Omental fat pad (tissue), 3 donors: ENCODE measurements at regions not wholly inside any gene's neighbourhood (a gene's known extent, or its start where the extent isn't known, plus 50 kb on each side); places are given as distances from the start of the nearest gene placed in this dataset.

Experiments used
- ATAC-seq: fragments of 150-250 bp; one replicate; pipeline ENCODE4 v1.9.1; 2016; ENCODE audit warnings: mild to moderate bottlenecking, moderate library complexity; ENCODE audit not compliant: low FRiP score
- DNase-seq: peaks from one replicate; pipeline ENCODE4 v3.0.0-alpha.2; 2019; ENCODE audit warnings: low spot score
- TF ChIP-seq, protein P1 (sequence below), 3 donors: fragments of 450-650 bp; IDR thresholded peaks; one replicate each; pipeline ENCODE4 v1.5.1; 2016 to 2017; ENCODE audit warnings: antibody characterized with exemption in 3 of 3, mild to moderate bottlenecking in 3 of 3, moderate library complexity in 2 of 3

DNA sequence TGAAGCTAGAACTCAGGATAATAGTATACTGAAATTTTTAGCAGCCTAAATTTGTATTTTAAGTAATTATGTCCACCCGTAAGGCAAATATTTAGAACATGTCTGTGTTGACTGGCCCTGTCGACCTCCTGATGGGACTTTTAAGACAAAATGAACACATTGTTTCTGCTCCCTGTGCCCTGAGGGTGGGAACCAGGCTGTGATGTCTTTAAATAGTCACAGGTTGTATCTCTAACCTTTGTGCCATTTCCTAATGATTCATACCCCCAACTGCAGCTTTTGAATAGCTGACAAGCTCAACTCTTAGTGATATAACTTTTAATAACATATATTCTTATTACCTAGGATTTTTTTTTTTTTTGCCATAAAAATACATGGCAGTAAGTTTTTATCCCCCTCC, 494.9 kb upstream of the AKR1E2 start:
- TF ChIP-seq, protein P1, sequence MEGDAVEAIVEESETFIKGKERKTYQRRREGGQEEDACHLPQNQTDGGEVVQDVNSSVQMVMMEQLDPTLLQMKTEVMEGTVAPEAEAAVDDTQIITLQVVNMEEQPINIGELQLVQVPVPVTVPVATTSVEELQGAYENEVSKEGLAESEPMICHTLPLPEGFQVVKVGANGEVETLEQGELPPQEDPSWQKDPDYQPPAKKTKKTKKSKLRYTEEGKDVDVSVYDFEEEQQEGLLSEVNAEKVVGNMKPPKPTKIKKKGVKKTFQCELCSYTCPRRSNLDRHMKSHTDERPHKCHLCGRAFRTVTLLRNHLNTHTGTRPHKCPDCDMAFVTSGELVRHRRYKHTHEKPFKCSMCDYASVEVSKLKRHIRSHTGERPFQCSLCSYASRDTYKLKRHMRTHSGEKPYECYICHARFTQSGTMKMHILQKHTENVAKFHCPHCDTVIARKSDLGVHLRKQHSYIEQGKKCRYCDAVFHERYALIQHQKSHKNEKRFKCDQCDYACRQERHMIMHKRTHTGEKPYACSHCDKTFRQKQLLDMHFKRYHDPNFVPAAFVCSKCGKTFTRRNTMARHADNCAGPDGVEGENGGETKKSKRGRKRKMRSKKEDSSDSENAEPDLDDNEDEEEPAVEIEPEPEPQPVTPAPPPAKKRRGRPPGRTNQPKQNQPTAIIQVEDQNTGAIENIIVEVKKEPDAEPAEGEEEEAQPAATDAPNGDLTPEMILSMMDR (IDR thresholded peaks at IDR 0.05): no peak
- DNase-seq: no peak
- no peak for ATAC-seq

DNA sequence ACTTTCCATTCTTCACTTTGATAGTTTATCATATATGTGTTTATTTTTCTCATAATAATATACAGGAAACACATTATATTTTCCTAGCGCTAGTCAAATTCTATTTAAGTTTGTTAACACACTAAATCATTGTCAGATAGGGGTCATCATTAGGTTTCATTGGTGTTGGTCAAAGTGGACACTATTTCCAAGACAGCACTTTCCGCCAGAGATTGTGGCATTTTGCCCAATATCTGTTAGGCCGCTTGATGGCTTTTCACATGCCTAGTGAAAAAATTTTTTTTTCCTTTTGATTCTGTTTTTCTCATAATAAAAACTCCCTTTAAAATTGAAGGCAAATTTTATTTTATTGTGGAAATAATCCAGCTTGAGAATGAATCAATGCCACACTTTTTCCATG, 495.4 kb upstream of the AKR1E2 start:
- ATAC-seq: no peak
- TF ChIP-seq, protein P1 (IDR thresholded peaks at IDR 0.05): no peak

DNA sequence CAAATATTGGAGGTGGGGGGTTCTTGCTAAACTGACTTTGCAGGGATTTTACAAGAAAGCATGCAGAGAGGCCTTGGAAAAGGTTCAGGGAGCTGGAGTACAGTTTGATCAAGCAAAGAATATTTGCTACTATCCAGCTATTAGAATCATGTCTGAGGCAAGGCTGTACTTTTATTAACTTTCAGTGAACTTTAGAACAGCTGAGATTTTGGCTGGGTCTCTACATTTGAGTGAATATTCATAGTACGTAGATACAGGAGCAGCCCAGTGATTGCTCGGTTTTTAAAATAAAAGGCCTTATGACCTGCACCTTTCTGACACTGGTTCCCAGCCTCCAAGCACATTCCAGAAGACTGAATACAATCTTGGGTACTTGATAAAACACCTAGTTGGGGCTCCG, 496.8 kb upstream of the AKR1E2 start:
- TF ChIP-seq, protein P1 (IDR thresholded peaks at IDR 0.05): no peak
- no peak for DNase-seq
- no peak for ATAC-seq

More for the DNA sequence above, 495.4 kb upstream of the AKR1E2 start:
- no peak for DNase-seq

DNA sequence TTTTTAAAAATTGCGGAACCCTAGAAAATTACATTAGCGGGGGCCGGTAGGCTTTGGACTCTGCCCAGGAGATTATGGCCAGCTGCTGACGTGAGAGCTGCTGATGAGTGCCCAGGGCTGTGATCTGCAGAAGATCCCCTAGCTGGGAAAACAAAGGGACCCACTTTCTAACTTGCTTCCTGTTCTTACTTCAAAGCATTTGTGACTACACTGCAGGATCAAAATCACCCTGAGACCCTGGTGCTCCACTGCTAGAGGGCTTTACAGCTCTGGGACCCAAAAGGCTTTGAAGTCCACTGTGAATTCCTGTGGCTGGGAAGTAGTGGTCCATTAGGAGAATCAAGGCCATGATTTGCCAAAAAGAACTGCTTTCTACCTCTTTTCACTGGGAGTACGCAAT, 499.4 kb upstream of the AKR1E2 start:
- no peak for DNase-seq
- ATAC-seq: no peak
- TF ChIP-seq, protein P1 (IDR thresholded peaks at IDR 0.05): no peak

DNA sequence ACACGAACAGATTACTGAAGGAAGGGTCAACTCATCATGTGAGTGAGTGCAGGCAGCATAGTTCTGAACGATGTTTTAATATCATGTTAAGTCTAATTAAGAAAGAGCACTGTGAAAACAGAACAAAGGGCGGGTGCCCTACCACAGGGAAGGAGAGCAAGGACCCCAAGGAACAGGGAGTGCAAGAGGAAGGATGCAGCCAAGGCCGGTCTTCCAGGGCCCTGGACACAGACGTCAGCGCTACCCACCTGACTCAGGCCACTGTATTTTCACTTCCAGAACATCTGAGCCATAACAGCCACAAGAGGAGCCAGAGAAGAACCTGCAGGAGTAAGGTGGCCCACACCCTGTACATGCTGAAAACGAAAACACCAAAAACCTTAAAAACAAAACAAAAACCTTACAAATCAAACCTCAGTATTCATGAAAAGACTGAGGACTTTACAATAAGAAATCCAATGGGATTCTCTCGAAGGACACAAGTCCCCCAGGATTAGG, 506.1 kb upstream of the AKR1E2 start:
- TF ChIP-seq, protein P1 (IDR thresholded peaks at IDR 0.05): no peak
- DNase-seq: no peak
- no peak for ATAC-seq

DNA sequence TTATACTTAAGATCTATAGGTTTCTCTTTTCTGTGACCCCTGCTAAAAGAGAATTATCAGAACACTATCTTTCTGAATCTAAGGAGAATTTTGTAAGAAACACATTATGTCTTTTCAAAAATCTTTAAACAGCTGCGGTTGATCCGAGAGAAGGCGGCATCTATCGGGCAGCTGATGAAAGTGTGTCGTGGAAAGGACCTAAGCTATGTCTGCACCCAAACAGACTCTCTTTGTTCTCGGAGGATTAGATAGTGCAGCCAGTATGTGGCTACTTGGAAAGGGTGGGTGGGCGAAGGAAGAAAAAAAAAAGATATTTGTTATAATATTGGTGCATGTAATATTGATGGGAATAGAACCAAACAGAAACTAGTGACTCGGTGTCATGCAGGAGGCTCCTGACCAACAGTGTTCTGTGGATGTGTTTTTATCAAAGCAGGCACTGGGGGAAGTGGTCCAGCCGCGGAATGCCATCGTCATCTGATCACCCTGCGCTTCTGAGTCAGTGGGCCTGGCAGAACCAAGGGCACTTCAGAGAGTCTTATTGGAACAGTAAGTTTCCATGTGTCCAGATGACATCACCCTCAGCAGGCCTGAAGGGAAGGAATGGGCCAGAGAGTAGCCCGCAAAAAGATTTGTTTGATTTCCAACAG, 509.7 kb upstream of the AKR1E2 start:
- TF ChIP-seq, protein P1 (IDR thresholded peaks at IDR 0.05): no peak
- ATAC-seq (no peak), DNase-seq (no peak)

DNA sequence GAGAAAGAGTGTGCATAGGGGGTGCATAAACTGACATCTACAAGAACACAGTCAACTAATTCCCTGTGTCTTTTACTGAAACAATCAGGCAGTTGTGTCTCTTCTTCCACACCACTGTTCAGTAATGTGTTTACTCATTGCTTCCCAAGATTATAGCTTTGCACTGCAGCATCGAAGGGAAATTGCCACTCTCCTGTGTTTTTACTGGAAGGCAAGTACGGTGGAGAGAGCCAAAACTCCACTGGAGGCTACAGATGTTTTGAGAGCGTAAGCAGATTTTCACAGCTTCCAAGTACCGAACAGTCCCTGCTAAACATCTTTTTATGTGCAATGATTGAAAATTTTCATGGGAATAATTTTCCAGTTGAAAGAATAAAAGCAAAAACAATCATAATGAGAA, 510.5 kb upstream of the AKR1E2 start:
- TF ChIP-seq, protein P1 (IDR thresholded peaks at IDR 0.05): no peak
- no peak for DNase-seq
- ATAC-seq: no peak
